Keratinocyte (primary cell): ENCODE measurements at regions not wholly inside any gene's neighbourhood (a gene's known extent, or its start where the extent isn't known, plus 50 kb on each side); places are given as distances from the start of the nearest gene placed in this dataset.

ENCODE experiments used
- DNase-seq: peaks from one replicate; pipeline ENCODE4 v3.0.0-alpha.2; 2011; ENCODE audit warnings: low read depth, missing footprints, low spot score
- FAIRE-seq: peaks from 2 replicates; lab custom pipeline; 2011; peaks lifted over from hg19 to GRCh38; lab: Jason Lieb, UNC
- H2AFZ ChIP-seq: 2 replicates; pipeline ENCODE4 v1.6.0; 2012; ENCODE audit warnings: low read length, control low read depth, inconsistent platforms; ENCODE audit not compliant: control insufficient read depth
- H3K27ac ChIP-seq: 2 replicates; pipeline ENCODE4 v1.5.1; 2011; ENCODE audit warnings: low read length; ENCODE audit not compliant: control insufficient read depth, insufficient read depth
- H3K27me3 ChIP-seq: 3 replicates; pipeline ENCODE4 v1.6.0; 2011; ENCODE audit warnings: low read length; ENCODE audit not compliant: control insufficient read depth, insufficient read depth; ENCODE audit errors: extremely low read depth
- H3K36me3 ChIP-seq, 2 experiments: 2 replicates in 1 of 2; 3 replicates in 1 of 2; pipeline ENCODE4 v1.5.1; 2011; ENCODE audit warnings: low read length in 2 of 2, mild to moderate bottlenecking in 1 of 2; ENCODE audit not compliant: control insufficient read depth in 2 of 2, insufficient read depth in 2 of 2; ENCODE audit errors: extremely low read depth in 1 of 2
- H3K4me1 ChIP-seq: 3 replicates; pipeline ENCODE4 v1.5.1; 2011; ENCODE audit warnings: low read length; ENCODE audit not compliant: control insufficient read depth, insufficient read depth; ENCODE audit errors: extremely low read depth
- H3K4me2 ChIP-seq: 3 replicates; pipeline ENCODE4 v1.6.0; 2011; ENCODE audit warnings: low read depth, low read length; ENCODE audit not compliant: control insufficient read depth, insufficient read depth; ENCODE audit errors: extremely low read depth
- H3K4me3 ChIP-seq, 3 experiments: fragments of 200-600 bp in 1 of 3; sonication (generic) in 1 of 3; 2 replicates in 2 of 3; 3 replicates in 1 of 3; pipeline ENCODE4 v1.5.1; 2011 to 2016; ENCODE audit warnings: low read length in 3 of 3, mild to moderate bottlenecking in 3 of 3, control low read depth in 2 of 3, inconsistent platforms in 1 of 3, low read depth in 1 of 3, mixed read lengths in 1 of 3, mixed run types in 1 of 3, moderate library complexity in 1 of 3; ENCODE audit not compliant: control insufficient read depth in 2 of 3, insufficient read depth in 2 of 3; ENCODE audit errors: extremely low read depth in 1 of 3
- H3K79me2 ChIP-seq: 2 replicates; pipeline ENCODE4 v1.6.0; 2012; ENCODE audit warnings: low read length; ENCODE audit not compliant: control insufficient read depth, insufficient read depth
- H3K9ac ChIP-seq: 3 replicates; pipeline ENCODE4 v1.6.0; 2011; ENCODE audit warnings: low read length; ENCODE audit not compliant: control insufficient read depth, insufficient read depth; ENCODE audit errors: extremely low read depth
- H3K9me1 ChIP-seq: 3 replicates; pipeline ENCODE4 v1.6.0; 2011; ENCODE audit warnings: low read length; ENCODE audit not compliant: control insufficient read depth, insufficient read depth; ENCODE audit errors: extremely low read depth
- H3K9me3 ChIP-seq: 2 replicates; pipeline ENCODE4 v1.5.1; 2012; ENCODE audit warnings: low read depth, low read length; ENCODE audit not compliant: control insufficient read depth
- H4K20me1 ChIP-seq: 3 replicates; pipeline ENCODE4 v1.6.0; 2011; ENCODE audit warnings: low read length; ENCODE audit not compliant: control insufficient read depth, insufficient read depth; ENCODE audit errors: extremely low read depth
- EZH2 ChIP-seq: IDR thresholded peaks from one replicate; pipeline ENCODE4 v1.6.1; 2012; ENCODE audit warnings: inconsistent platforms, mild to moderate bottlenecking, low read length, moderate library complexity
- dilution Hi-C: fragments of 300-500 bp; cut with MboI; formaldehyde crosslinking; loops from one replicate; pipeline ENCODE4 v1.7.0; 2020; ENCODE audit warnings: low sequenced_read_pairs; ENCODE audit not compliant: extremely low pct_ligation_motif_present
- TF ChIP-seq, protein P1 (sequence below), 3 experiments: IDR thresholded peaks in 1 of 3; conservative IDR thresholded peaks in 1 of 3; optimal IDR thresholded peaks in 1 of 3; 2 replicates in 2 of 3; 3 replicates in 1 of 3; pipeline versions ENCODE3 to v1.5.1; 2011; ENCODE audit warnings: low read length in 3 of 3, mild to moderate bottlenecking in 3 of 3, moderate library complexity in 2 of 3, control low read depth in 1 of 3, inconsistent platforms in 1 of 3; ENCODE audit not compliant: insufficient read depth in 2 of 3; ENCODE audit errors: extremely low read depth in 1 of 3

DNA sequence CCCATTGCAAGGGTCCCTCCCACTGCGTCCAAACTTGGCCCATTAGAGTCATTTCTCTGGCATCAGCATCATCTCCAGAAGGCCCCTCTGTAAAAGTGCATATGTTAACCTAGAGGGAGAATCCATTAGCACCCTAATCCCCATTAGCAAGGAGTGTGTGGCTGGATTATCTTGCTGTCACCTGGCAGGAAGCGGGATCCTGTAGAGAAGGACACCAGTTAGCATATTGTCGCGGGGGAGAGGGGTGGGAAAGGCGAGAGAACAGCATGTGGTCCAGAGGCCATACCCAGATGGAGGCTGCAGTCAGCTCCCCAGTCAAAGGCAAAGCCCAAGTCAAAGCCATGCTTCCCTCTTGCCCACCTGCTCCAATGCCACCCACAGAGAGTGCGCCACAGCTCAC lies 64.0 kb downstream of the OLIG1 start:
- Histone ChIP-seq H3K27ac (no peak overlapping the region), H3K9me3 (no peaks in the 10 kb centered on the region), H3K4me3 (no peak overlapping the region), H3K4me1 (no peaks in the 10 kb centered on the region), H3K27me3 (no peaks in the 10 kb centered on the region), H3K9ac (no peak overlapping the region), H3K4me2 (no peak overlapping the region), H3K79me2 (no peaks in the 10 kb centered on the region), H2AFZ (no peak overlapping the region), H3K36me3 (no peaks in the 10 kb centered on the region), H4K20me1 (no peaks in the 10 kb centered on the region), H3K9me1 (no peaks in the 10 kb centered on the region)
- no peak for FAIRE-seq
- TF ChIP-seq EZH2, result no peak
- TF ChIP-seq, protein P1, sequence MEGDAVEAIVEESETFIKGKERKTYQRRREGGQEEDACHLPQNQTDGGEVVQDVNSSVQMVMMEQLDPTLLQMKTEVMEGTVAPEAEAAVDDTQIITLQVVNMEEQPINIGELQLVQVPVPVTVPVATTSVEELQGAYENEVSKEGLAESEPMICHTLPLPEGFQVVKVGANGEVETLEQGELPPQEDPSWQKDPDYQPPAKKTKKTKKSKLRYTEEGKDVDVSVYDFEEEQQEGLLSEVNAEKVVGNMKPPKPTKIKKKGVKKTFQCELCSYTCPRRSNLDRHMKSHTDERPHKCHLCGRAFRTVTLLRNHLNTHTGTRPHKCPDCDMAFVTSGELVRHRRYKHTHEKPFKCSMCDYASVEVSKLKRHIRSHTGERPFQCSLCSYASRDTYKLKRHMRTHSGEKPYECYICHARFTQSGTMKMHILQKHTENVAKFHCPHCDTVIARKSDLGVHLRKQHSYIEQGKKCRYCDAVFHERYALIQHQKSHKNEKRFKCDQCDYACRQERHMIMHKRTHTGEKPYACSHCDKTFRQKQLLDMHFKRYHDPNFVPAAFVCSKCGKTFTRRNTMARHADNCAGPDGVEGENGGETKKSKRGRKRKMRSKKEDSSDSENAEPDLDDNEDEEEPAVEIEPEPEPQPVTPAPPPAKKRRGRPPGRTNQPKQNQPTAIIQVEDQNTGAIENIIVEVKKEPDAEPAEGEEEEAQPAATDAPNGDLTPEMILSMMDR (optimal IDR thresholded peaks at IDR 0.05 in 1 of 3, IDR thresholded peaks at IDR 0.05 in 1 of 3, conservative IDR thresholded peaks at IDR 0.05 in 1 of 3; ENCODE audit: extremely low read depth in 1 of 3, insufficient read depth in 2 of 3, low read length in 3 of 3), result no peak
- DNase-seq, result no peak
- dilution Hi-C loops, result no loop called here

DNA sequence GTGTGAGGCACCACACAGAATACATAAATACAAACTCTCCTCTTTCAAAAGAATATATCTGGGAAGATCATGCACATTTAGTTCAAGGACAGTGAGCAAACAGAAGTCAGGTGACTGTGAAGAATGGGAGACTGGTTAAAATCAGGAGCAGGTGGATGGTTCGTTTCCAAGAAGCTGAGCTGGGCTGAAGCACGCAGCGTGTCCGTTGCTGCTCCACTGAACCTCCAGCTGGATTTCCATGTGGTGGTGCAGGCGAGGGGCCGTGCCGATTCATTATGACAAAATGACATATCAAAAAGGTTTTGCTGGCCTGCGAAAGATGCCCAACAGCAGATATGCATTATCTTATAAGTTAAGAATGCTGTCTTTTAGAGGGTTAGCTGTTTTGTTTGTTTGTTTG lies 66.0 kb downstream of the OLIG1 start:
- Histone ChIP-seq H3K36me3 (no peaks in the 10 kb centered on the region), H3K79me2 (no peaks in the 10 kb centered on the region), H3K4me2 (no peak overlapping the region), H3K27me3 (no peaks in the 10 kb centered on the region), H3K9me3 (no peaks in the 10 kb centered on the region), H2AFZ (no peak overlapping the region), H3K4me3 (no peak overlapping the region), H3K9ac (no peak overlapping the region), H4K20me1 (no peaks in the 10 kb centered on the region), H3K9me1 (no peaks in the 10 kb centered on the region), H3K4me1 (no peaks in the 10 kb centered on the region), H3K27ac (no peak overlapping the region)
- no peak for TF ChIP-seq EZH2
- TF ChIP-seq, protein P1 (optimal IDR thresholded peaks at IDR 0.05 in 1 of 3, IDR thresholded peaks at IDR 0.05 in 1 of 3, conservative IDR thresholded peaks at IDR 0.05 in 1 of 3; ENCODE audit: extremely low read depth in 1 of 3, insufficient read depth in 2 of 3, low read length in 3 of 3), result no peak
- DNase-seq (no peak), FAIRE-seq (no peak)
- dilution Hi-C loops, result no loop called here
